Left kidney (tissue), 1 donor: ENCODE measurements at regions not wholly inside any gene's neighbourhood (a gene's known extent, or its start where the extent isn't known, plus 50 kb on each side); places are given as distances from the start of the nearest gene placed in this dataset.

Source experiments
- DNase-seq: peaks from one replicate; pipeline ENCODE4 v3.0.0-alpha.2; 2013

GRCh38 chr6:97815301-97815812 is 532.3 kb upstream of the MMS22L start:
- no peak for DNase-seq

GRCh38 chr6:97816526-97816925 is 533.5 kb upstream of the MMS22L start:
- DNase-seq = no peak

GRCh38 chr6:97819710-97820109 is 536.7 kb upstream of the MMS22L start:
- DNase-seq = no peak

- no peak for DNase-seq
Observed at GRCh38 chr6:97820400-97820799, 537.4 kb upstream of the MMS22L start.

- no peak for DNase-seq
Observed at GRCh38 chr6:97822632-97823031, 539.6 kb upstream of the MMS22L start.

GRCh38 chr6:97841763-97842162 is 558.7 kb upstream of the MMS22L start:
- DNase-seq = no peak

GRCh38 chr6:97842521-97842920 is 559.5 kb upstream of the MMS22L start:
- DNase-seq = no peak

GRCh38 chr6:97849390-97849789 is 566.4 kb upstream of the MMS22L start:
- no peak for DNase-seq

- DNase-seq = no peak
Observed at GRCh38 chr6:97850458-97851212, 567.6 kb upstream of the MMS22L start.

- DNase-seq = no peak
Observed at GRCh38 chr6:97863697-97864096, 580.7 kb upstream of the MMS22L start.

GRCh38 chr6:97864366-97864765 is 581.4 kb upstream of the MMS22L start:
- no peak for DNase-seq

GRCh38 chr6:97864826-97865225 is 581.8 kb upstream of the MMS22L start:
- no peak for DNase-seq

- DNase-seq = no peak
Observed at GRCh38 chr6:97865612-97866011, 582.6 kb upstream of the MMS22L start.

GRCh38 chr6:97866616-97867015 is 583.6 kb upstream of the MMS22L start:
- DNase-seq = no peak

- DNase-seq = no peak
Observed at GRCh38 chr6:97867177-97867576, 584.2 kb upstream of the MMS22L start.

- no peak for DNase-seq
Observed at GRCh38 chr6:97870273-97870672, 587.3 kb upstream of the MMS22L start.

- DNase-seq = no peak
Observed at GRCh38 chr6:97876711-97877110, 593.7 kb upstream of the MMS22L start.

GRCh38 chr6:97882755-97883154 is 599.7 kb upstream of the MMS22L start:
- no peak for DNase-seq

GRCh38 chr6:97885325-97885724 is 602.3 kb upstream of the MMS22L start:
- no peak for DNase-seq

- DNase-seq = peak; percentile 17
Observed at GRCh38 chr6:97885828-97886227, 602.8 kb upstream of the MMS22L start.

- no peak for DNase-seq
Observed at GRCh38 chr6:97901531-97901930, 618.5 kb upstream of the MMS22L start.

GRCh38 chr6:97909380-97909779 is 626.4 kb upstream of the MMS22L start:
- no peak for DNase-seq

GRCh38 chr6:97913721-97914120 is 630.7 kb upstream of the MMS22L start:
- DNase-seq = no peak

- DNase-seq = no peak
Observed at GRCh38 chr6:97914912-97915311, 631.9 kb upstream of the MMS22L start.
